ENCODE measurements at regions not wholly inside any gene's neighbourhood (a gene's known extent, or its start where the extent isn't known, plus 50 kb on each side); places are given as distances from the start of the nearest gene placed in this dataset.
"Not testable (repeated sequence)": the region's sequence is repeated elsewhere in the genome, so short reads cannot be mapped to it uniquely, and the experiment has no call there.

DNA sequence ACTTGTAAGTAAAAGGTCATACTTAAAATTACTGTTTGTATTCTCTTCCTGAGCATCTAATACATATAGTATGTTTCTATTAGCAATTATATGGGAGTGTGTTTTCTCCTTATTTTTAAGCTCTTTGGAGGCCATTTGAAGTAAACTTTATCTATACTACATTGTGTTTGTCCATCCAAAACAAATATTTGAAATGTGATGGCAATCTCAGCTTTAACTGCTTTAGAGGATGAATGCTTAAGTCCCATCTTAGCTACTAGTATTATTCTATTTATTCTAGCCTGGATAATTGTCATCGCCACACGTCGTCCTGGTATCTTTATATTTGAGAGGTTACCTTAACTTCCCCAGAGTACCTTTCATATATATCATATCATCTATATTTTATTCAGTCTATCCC, 335.8 kb downstream of the NAF1 start:
- Mint-ChIP-seq H3K27me3 (no peaks in the 10 kb centered on the region), H3K27ac (no peak overlapping the region), H3K9me3 (no peaks in the 10 kb centered on the region), H3K4me1 (ENCODE audit: unreplicated experiment) (no peaks in the 10 kb centered on the region), H3K4me3 (no peak overlapping the region), H3K36me3 (no peaks in the 10 kb centered on the region)
- DNase-seq (ENCODE audit: extremely low spot score, unreplicated experiment), result no peak
- TF ChIP-seq, protein P1, sequence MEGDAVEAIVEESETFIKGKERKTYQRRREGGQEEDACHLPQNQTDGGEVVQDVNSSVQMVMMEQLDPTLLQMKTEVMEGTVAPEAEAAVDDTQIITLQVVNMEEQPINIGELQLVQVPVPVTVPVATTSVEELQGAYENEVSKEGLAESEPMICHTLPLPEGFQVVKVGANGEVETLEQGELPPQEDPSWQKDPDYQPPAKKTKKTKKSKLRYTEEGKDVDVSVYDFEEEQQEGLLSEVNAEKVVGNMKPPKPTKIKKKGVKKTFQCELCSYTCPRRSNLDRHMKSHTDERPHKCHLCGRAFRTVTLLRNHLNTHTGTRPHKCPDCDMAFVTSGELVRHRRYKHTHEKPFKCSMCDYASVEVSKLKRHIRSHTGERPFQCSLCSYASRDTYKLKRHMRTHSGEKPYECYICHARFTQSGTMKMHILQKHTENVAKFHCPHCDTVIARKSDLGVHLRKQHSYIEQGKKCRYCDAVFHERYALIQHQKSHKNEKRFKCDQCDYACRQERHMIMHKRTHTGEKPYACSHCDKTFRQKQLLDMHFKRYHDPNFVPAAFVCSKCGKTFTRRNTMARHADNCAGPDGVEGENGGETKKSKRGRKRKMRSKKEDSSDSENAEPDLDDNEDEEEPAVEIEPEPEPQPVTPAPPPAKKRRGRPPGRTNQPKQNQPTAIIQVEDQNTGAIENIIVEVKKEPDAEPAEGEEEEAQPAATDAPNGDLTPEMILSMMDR (conservative IDR thresholded peaks at IDR 0.05), result no peak

GRCh38 chr4:162817374-162817773, 349.3 kb downstream of the NAF1 start:
- not testable (repeated sequence) for H3K4me3 Mint-ChIP-seq; H3K27me3 Mint-ChIP-seq; H3K9me3 Mint-ChIP-seq; H3K36me3 Mint-ChIP-seq; DNase-seq (ENCODE audit: extremely low spot score, unreplicated experiment); H3K4me1 Mint-ChIP-seq (ENCODE audit: unreplicated experiment); H3K27ac Mint-ChIP-seq

DNA sequence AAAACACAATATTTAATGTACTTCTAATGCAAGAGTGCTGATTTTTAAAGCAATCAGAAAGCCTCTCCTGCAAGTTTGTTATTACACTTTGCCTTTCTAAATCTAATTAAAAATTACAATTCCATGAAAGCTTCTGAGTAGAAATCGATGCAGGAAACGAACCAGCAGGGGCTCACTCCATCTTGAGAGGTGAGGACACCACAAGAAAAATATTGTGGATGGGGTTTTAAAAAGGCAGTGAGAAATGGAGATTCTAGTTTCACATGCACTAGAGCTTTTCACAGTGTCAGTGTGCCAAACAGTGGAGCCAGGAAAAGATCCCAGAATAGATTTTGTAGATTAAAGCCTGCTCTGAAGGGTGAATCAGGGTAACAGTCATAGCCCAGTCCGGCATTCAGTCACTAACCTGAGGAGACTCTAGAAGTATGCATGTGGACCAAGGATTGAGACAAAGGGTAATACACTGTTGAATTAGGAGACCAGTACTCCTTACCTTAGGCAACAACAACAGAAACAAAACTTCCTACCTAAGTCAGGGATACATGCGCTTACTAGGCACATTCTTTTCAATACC, 362.3 kb downstream of the NAF1 start:
- Mint-ChIP-seq H3K27me3 (no peaks in the 10 kb centered on the region), H3K27ac (no peak overlapping the region), H3K4me1 (ENCODE audit: unreplicated experiment) (no peaks in the 10 kb centered on the region), H3K36me3 (no peaks in the 10 kb centered on the region), H3K9me3 (no peaks in the 10 kb centered on the region), H3K4me3 (no peak overlapping the region)
- TF ChIP-seq, protein P1 (conservative IDR thresholded peaks at IDR 0.05), result no peak
- no peak for DNase-seq (ENCODE audit: extremely low spot score, unreplicated experiment)

GRCh38 chr4:162803378-162803777, 363.3 kb downstream of the NAF1 start:
- Mint-ChIP-seq H3K27me3 (no peaks in the 10 kb centered on the region), H3K9me3 (no peaks in the 10 kb centered on the region), H3K36me3 (no peaks in the 10 kb centered on the region), H3K27ac (no peak overlapping the region), H3K4me3 (no peak overlapping the region), H3K4me1 (ENCODE audit: unreplicated experiment) (no peaks in the 10 kb centered on the region)
- DNase-seq (ENCODE audit: extremely low spot score, unreplicated experiment), result no peak
- TF ChIP-seq, protein P1 (conservative IDR thresholded peaks at IDR 0.05), result no peak

DNA sequence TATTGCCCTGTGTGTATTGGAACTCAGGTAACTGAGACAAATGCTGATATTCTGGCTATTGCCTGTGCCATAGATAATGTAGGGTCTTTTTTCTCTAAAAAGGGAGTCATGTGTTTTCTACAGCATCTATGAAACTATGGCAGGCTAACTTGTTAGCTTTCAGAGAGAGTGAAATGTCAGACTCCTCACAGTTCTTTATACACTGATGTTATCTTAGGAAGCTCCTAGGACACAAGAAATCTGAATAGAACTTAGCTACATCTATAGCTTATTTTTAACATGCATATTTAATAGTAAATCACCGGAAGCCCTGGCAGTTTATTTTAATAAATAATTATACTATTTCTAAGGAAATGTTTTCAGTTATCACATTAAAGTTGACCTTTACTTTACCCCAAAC, 369.6 kb downstream of the NAF1 start:
- Mint-ChIP-seq H3K36me3 (no peaks in the 10 kb centered on the region), H3K9me3 (no peaks in the 10 kb centered on the region), H3K4me1 (ENCODE audit: unreplicated experiment) (no peaks in the 10 kb centered on the region), H3K27me3 (no peaks in the 10 kb centered on the region), H3K4me3 (no peak overlapping the region), H3K27ac (no peak overlapping the region)
- TF ChIP-seq, protein P1 (conservative IDR thresholded peaks at IDR 0.05), result no peak
- no peak for DNase-seq (ENCODE audit: extremely low spot score, unreplicated experiment)

GRCh38 chr4:162793571-162793970, 373.1 kb downstream of the NAF1 start:
- no peak overlapping the region for H3K4me3 Mint-ChIP-seq
- peaks cover 3% of the 10 kb centered on the region for H3K27me3 Mint-ChIP-seq
- TF ChIP-seq, protein P1 (conservative IDR thresholded peaks at IDR 0.05), result no peak
- no peak overlapping the region for H3K27ac Mint-ChIP-seq
- no peaks in the 10 kb centered on the region for H3K9me3 Mint-ChIP-seq
- no peak for DNase-seq (ENCODE audit: extremely low spot score, unreplicated experiment)
- no peaks in the 10 kb centered on the region for H3K4me1 Mint-ChIP-seq (ENCODE audit: unreplicated experiment)
- H3K36me3 Mint-ChIP-seq, result no peaks in the 10 kb centered on the region

All from type B pancreatic cell (in vitro differentiated cells).